HG02610 (cell line): ENCODE measurements at regions not wholly inside any gene's neighbourhood (a gene's known extent, or its start where the extent isn't known, plus 50 kb on each side); places are given as distances from the start of the nearest gene placed in this dataset.
"Not testable (repeated sequence)": the region's sequence is repeated elsewhere in the genome, so short reads cannot be mapped to it uniquely, and the experiment has no call there.

Experiments
- ATAC-seq: cut with Tn5 transposase; IDR thresholded peaks from one replicate; pipeline ENCODE4 v1.9.1; 2021; ENCODE audit warnings: mild to moderate bottlenecking, moderate library complexity; ENCODE audit not compliant: unreplicated experiment

GRCh38 chrX:14352511-14352910, 176.8 kb upstream of the GLRA2 start:
- ATAC-seq: no peak

DNA sequence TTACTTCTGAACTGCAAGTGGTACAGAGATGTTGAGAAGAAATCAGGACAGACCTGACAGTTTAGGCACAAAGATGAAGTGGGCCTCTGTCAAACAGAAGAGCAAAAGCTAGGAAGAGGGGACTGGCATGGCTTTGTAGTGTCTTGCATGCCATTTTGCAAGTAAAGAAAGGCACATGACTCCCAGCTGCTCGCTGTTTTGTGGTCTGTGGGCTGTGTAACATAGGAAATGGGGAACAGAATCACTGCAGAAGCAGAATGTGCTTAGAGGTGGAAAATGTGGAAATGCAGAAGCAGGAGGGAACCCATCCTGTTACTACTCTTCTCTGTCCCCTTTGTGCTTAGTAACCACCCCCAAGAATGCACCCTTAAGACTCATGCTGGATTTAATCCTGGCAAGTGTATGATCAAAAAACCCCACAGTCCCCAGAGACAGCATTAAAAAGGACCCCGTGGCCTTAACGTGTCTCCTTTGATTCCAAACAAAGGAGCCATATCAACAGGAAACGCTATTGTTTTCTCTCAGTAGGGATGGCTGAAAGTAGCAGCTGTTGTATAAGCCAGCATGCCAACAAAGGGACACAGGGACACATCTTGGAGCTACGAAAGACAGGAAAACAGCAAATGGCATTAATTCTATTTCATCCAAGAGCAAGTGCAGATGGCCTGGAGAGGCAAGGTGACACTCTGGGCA, 177.6 kb upstream of the GLRA2 start:
- no peak for ATAC-seq

DNA sequence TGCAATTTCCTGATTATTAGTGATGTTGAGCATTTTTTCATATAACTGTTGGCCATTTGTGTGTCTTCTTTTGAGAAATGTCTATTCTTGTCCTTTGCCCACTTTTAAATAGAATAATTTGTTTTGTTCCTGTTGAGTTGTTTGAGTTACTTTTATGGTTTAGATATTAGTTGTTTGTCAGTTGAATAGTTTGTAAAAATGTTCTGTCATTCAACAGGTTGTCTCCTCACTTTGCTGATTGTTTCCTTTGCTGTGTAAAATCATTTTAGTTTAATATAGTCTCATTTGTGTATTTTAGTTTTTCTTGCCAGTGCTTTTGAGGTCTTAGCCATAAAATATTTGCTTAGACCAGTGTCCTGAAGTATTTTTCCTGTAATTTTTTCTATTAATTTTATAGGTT, 181.8 kb upstream of the GLRA2 start:
- ATAC-seq: no peak

- ATAC-seq: no peak
Observed at GRCh38 chrX:14344172-14344940, 185.0 kb upstream of the GLRA2 start.

DNA sequence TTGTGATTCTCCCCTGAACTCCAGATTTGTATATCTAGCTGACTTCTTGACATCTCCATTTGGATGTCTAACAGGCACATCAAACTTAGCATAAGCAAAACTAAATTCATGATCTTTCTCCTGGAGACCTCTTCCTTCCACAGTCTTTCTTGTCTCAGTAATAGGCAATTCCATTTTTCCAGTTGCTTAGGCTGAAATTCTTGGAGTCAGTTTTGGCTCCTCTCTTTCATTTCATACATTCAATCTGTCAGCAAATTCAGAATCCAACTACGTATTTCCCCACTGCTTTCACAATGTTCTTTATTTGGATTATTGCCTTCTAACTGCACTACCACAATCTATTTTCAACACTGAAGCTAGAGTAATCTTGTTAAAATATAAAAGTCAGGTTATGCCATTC, 219.9 kb upstream of the GLRA2 start:
- no peak for ATAC-seq

DNA sequence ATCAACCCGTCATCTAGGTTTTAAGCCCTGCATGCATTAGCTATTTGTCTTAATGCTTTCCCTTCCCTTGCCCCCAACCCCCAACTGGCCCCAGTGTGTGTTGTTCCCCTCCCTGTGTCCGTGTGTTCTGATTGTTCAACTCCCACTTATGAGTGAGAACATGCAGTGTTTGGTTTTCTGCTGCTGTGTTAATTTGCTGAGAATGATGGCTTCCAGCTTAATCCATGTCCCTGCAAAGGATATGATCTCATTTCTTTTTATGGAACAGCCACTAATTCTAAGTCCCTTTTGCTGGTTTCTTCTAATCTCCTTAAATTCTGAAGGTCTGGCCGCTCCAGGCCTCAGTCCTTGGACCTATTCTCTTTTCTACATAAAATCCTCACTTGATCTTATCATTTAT, 220.4 kb upstream of the GLRA2 start:
- not testable (repeated sequence) for ATAC-seq

DNA sequence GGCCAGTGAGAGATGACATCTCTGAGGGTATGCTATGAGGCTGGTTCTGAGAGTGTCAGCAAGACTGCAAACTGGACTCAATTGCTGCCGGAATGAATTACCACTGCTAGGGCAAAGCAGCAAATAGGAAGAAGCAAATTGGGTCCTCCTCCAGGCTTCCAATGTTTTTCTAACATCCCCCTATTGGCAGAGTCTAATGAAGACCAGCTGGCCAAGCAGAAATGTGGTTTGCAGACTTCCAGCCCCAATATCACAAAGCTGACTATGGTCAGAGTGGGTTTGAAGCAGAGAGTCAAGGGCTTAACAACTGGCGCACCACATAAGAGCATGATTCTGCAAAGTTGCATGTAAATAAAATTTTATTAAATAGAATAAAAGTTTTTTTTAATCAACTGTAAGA, 225.4 kb upstream of the GLRA2 start:
- ATAC-seq: no peak

- ATAC-seq: not testable (repeated sequence)
Observed at GRCh38 chrX:14302561-14302960, 226.8 kb upstream of the GLRA2 start.

DNA sequence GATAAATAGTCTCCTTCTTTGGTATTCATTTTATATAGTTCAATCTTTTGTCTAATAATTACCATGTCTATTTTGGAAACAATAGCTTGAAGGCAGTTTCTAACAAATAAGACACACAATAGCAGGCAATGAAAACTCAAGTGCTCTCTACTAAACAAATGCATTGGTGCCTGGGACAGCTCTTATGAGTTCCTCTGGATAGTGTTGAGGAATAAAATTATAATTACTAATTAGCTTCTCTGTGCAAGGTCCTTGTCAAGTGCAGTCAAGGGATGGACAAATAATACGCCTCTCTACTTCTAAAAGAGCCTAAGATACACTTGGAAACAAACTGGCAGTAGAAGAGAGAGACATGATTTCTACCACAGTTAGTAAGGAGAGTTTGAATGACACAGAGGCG, 229.0 kb upstream of the GLRA2 start:
- ATAC-seq: no peak

- ATAC-seq: no peak
Observed at GRCh38 chrX:14295426-14295825, 233.9 kb upstream of the GLRA2 start.

DNA sequence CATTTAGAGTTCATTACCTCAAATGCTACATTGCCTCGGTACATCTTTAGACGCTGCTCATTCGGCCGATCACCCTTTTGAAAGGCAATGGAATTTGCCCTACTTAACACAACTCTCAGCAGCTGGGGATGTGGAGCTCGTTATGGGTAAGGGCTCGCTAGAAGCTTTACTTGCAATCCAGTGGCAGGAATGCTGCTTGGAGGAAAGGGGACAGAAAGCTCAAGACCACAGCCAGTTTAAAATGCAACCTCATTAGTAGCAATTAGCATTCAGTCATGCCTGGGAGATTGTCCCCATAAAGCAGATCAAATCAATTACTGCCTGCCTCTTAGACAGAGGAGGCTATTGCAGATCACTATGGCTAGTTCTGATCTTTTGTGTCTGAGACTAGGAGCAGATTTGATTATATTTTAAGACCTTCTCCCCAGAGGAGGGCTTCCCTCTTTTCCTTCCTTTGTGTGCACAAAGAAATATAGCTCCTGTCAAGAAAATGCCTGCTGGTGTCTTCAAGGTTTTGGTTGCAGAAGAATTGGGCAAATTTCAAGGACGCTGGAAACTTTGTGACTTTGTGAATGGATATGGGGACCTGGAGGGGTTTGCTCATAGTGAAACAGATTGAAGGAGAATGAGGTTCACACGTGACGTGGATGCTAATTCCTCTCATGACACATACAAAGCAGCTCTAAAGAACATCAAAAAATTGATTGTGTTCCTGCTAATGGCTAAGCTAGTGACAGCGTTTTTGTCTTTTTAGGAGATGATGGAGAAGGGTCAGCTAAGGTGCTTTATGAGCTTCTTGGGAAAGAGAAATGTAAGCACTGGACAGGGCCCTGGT, 237.5 kb upstream of the GLRA2 start:
- ATAC-seq: no peak

- ATAC-seq: no peak
Observed at GRCh38 chrX:14290335-14290734, 239.0 kb upstream of the GLRA2 start.

- no peak for ATAC-seq
Observed at GRCh38 chrX:14274691-14275090, 245.0 kb upstream of the GEMIN8 start.

GRCh38 chrX:14267216-14267615, 237.5 kb upstream of the GEMIN8 start:
- no peak for ATAC-seq

GRCh38 chrX:14266705-14267104, 237.0 kb upstream of the GEMIN8 start:
- ATAC-seq: no peak

DNA sequence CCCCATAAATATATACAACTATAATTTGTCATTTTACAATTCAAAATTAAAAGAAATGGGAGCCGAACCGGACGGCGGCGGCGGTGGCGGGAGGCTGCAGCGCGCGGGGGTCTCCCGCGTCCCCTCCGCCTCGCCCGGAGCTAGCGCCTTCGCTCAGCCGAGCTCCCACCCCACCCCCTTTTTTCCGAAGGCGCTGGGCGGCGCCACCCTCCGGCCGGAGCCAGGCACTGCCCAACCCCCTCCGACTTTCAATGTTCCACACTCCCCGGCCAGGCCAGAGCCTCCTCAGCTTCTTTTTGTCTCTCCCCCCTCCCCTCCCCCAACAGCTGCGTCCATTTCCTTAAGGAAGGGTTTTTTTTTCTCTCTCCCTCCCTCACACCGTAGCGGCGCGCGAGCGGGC, 214.1 kb upstream of the GEMIN8 start:
- no peak for ATAC-seq

GRCh38 chrX:14235004-14235403, 205.3 kb upstream of the GEMIN8 start:
- ATAC-seq: no peak

DNA sequence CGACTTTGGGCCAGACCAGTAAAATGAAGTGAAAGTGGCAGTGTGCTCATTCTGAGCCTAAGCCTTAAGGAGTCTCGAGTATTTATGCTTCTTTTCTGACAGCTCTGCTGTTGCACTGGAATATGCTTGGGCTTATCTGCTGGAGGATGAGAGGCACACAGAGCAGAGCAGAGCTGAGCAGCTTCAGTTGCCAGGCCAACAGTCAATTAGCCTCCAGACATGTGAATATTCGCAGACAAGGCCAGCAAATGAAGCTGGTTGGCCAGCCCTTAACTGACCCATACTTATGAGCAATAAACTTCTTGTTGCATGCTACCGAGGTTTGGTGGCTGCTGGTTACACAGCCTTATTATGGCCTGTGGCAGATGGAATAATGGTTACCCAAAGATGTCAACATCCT, 203.0 kb upstream of the GEMIN8 start:
- ATAC-seq: no peak

DNA sequence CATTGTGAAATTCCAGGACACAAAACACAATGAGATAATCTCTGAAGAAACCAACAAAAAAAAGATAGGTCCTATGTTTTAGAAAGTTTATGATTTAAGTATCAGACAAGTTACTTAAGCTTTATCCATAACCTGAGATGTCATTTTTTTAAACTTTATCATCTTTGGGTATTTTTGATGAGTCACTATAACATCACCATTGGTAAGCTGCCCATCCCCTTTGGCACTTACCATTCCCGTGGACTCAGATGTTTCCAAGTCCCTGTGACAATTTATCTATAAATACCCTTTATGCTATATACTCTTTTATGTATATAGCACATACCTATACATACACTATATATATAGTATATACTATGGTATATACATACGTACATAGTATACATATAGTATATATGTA, 198.9 kb upstream of the GEMIN8 start:
- no peak for ATAC-seq

- no peak for ATAC-seq
Observed at GRCh38 chrX:14220386-14220944, 190.8 kb upstream of the GEMIN8 start.

- ATAC-seq: no peak
Observed at GRCh38 chrX:14209034-14209433, 179.3 kb upstream of the GEMIN8 start.
